NCI-H1930 (cell line): ENCODE measurements at regions not wholly inside any gene's neighbourhood (a gene's known extent, or its start where the extent isn't known, plus 50 kb on each side); places are given as distances from the start of the nearest gene placed in this dataset.
"Not testable (repeated sequence)": the region's sequence is repeated elsewhere in the genome, so short reads cannot be mapped to it uniquely, and the experiment has no call there.

Experiments used
- DNase-seq, 2 experiments: peaks; one replicate each; lab custom pipeline; 2025; lab: John Stamatoyannopoulos, UW

- DNase-seq = no peak
These were observed 385.1 kb downstream of the RAD51AP2 start for GRCh38 chr2:17133052-17133671.

- DNase-seq = not testable (repeated sequence)
These were observed 387.6 kb downstream of the RAD51AP2 start for GRCh38 chr2:17130627-17131026.

DNA sequence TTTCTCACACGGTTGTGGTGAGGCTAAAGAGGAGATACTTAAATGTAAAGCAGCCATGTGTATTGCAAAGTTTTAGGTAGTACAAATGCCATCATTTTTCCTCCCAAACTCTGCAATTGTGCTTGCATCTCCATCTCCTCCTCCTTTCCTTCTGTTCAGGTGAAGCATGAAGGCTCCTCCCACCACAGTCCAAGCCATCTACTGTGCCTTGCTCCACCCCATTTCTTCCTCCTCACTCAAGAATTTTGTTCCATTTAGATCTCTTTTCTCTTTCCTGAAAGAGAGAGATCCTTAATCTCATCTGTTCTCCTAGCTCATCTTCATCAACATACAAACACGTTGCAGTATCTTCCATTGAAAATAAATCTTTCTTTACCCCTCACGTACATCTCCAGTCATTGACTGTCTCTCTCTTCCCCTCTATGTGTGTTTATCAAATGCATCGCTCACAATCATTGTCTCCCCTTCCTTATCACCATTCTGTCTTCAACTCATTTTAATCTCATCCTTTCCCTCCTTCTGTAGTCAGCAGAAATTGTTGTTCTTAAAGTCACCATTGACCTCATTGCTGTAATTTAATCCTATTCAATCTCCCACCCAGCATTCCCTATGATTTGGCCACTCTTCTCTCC lies 392.1 kb downstream of the RAD51AP2 start:
- DNase-seq = no peak

- no peak for DNase-seq
These were observed 393.5 kb downstream of the RAD51AP2 start for GRCh38 chr2:17124575-17125318.

DNA sequence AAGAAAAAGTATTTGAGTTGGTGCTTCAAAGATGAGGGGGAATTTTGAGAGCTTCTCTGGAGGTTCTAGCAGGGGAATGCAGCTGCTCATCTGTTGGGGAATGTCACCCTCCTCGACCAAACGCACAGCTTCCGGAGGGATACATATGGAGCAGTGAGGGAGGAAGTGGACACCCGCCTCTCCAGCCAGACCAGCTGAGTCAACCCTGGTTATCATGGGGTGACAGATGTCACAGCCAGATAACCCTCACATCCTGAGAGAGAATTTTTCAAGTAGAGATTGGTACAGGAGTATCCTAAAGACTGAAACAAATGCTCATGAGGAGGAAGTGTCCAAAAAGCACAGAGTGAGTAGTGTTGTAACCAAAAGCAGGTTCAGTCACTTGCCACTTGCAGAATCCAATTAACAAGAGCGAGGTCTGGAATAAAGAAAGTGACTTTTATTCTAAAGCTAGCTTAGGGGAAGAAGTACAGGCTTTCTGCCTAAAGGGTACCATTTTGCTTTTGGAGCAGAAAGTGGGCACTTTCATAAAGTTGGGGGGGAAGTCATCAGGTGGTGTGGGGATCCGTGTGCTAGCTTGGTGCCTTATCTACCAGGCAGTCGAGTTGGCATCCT lies 395.2 kb downstream of the RAD51AP2 start:
- no peak for DNase-seq

DNA sequence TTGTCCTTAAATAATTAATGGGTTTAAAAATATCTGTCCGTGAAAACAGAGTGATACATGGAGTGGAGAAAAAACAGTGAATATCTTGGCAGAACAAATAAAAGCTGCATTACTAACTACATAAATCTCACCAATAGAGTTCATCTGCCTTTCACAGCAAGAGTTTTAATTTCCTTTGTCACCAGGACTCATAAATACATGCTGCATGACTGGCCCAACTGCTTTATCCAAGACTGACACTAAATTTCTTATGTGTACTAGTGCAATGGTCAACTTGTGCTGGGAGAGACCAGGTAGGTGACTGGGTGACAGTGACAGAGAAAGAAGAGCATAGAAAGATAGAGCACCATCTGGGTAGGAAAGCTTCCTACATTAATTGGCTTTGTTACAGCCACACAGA lies 402.8 kb downstream of the RAD51AP2 start:
- no peak for DNase-seq

DNA sequence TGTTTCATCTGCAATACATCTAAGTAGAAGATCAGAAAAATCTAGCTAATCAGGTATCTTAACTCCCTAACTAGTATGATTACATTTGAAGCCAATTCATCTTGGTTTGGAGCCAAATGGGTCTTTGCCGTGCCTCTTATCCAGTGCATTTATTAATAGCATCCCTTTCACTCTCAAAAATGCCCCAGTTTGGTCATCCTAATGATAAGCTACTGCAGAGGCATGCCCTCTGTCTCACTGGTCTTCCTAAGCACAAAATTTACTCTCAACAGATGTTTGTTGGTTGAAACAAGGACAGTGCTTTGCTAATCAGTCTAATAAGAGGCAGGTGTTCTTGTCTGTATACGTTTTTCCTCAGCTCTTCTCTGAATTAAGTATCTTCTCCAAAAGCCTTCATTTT lies 403.2 kb downstream of the RAD51AP2 start:
- no peak for DNase-seq

- no peak for DNase-seq
These were observed 410.4 kb downstream of the RAD51AP2 start for GRCh38 chr2:17107871-17108270.

GRCh38 chr2:17107151-17107550 lies 411.1 kb downstream of the RAD51AP2 start:
- no peak for DNase-seq

DNA sequence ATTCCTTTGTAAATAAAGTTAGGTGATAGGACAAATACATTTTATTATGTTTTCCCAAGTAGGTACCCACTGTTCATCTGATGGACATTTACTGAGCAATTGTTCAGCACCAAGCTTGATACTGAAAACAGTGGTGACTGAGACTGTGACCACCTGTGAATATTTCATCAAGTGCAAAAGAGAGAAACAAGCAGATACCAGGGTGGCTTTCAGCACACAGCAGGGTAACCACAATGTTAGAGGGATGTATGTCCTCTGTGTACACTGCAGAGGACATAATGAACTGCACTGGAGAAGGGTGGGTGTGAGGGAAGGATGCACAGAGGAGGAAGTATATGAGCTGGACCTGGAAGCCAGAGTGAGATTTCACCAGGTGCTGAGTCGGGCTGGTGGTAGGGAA lies 411.8 kb downstream of the RAD51AP2 start:
- no peak for DNase-seq

DNA sequence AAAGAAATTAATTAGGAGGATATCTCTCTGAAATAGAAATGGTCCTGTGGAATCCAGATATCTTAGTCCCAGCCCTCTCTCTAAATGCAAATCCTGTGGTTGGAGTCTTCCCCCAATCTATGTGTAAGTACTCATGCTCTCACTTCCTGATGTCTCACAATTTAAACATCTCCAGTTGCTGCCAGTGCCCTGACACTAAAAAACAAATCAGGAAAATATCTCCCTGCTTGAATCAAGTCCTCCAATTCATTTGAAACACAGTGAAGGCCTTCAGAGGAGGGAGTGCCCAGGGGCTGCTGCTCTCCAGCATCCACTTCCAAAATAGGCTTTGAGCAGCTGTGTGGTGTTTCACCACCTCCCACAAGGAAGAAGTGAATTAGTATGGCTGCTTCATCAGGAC lies 413.8 kb downstream of the RAD51AP2 start:
- no peak for DNase-seq

GRCh38 chr2:17101596-17101995 lies 416.6 kb downstream of the RAD51AP2 start:
- DNase-seq = no peak

- DNase-seq = no peak
These were observed 417.1 kb downstream of the RAD51AP2 start for GRCh38 chr2:17101091-17101490.

GRCh38 chr2:17095340-17095739 lies 422.9 kb downstream of the RAD51AP2 start:
- DNase-seq = no peak

DNA sequence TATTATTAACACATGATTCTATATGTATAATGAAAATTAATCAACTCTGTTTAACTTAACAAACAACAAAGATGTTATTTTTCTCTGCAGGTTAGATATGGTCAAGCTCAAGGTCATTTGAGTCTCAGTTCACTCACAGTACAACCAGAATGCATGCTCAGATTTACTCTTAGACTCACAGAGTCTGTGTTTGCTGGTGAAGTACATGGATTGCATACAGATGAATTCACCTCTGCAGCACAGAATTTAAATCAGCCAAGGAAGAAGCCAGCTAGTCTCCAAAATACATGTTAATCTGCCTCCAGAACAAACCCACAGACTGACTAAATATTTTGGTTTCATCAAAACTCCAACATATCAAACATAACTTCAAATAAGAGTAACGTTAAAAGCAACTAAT lies 424.5 kb downstream of the RAD51AP2 start:
- DNase-seq = no peak

- no peak for DNase-seq
These were observed 421.4 kb upstream of the CYRIA start for GRCh38 chr2:17086990-17087389.

DNA sequence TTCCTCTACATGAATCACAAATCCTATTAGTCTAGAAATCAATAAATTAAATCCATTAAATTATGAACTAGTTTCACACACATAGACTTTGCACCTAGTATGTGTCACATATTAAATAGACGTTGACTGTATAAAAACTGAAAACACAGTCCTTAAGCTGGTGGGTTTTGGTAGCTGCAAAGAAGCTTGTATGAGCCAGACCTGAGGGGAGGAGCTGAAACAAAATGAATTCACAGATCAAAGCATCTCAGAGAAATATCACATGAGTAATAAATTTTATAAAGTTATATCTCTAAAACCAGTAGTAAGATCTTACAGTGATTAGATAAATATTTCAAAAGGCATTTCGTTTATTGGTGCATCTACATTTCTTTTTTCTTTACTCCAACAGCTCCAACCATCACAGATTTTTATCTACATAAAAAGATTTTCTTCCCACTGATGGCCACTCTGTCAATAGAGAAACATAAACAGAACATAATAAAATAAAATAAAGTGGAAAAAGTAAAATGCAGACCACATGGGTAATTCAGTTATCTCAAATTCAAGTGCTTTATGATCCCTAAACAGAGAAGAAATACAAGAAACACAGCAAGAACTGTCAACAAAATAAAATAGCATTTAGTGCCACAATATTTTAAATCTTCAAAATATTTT lies 420.0 kb upstream of the CYRIA start:
- DNase-seq = no peak

DNA sequence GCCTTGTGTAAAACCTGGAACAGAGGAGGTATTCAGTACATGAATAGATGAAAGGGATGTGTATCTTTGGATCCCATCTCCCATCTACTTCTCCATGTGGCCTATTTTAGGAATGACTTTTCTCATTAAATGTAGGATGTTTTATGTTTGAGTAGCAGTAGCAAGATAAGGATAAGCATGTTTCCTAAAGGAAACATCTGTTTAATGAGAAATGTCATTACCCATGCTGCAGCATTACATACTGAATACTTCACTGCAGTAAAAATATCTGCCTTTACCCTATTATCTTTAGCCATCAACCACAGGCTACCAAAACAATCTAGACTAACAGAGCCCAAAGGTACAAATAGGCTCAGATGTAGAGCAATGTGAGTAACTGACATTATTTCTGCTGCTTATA lies 419.2 kb upstream of the CYRIA start:
- no peak for DNase-seq

- DNase-seq = no peak
These were observed 418.3 kb upstream of the CYRIA start for GRCh38 chr2:17083902-17084301.

- DNase-seq = no peak
These were observed 413.6 kb upstream of the CYRIA start for GRCh38 chr2:17079262-17079661.

DNA sequence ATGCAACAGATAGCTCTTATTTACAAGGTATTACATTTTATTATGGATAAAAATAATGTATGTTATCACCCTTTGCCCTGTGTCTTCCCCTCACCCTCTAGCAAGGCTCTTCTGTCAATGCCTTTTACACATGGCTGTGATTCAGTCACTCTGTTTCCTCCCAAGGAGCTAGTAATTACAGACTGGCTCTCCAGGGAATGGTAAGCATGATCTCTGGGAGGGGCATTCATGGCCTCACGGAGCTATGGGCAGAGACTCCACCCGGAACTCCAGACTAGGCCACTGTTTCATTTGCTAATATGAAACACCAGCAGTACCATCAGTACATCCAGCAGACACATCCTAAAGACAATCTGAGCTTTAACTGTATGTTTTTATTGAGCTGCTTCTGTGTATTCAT lies 410.9 kb upstream of the CYRIA start:
- no peak for DNase-seq

DNA sequence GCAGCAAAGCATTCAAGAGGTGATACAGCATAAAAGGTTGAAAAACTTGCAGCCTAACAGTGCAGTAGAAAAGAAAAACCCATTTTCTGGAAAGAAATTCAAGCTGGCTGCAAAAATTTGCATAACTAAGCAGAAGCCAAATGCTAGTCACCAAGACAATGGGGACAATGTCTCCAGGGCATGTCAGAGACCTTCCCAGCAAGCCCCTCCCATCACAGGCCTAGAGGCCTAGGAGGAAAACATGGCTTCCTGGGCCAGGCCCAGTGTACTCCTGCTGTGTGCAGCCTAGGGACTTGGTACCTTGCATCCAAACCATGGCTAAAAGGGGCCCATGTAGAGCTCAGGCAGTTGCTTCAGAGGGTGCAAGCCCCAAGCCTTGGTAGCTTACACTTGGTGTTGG lies 405.1 kb upstream of the CYRIA start:
- DNase-seq = no peak
